ENCODE measurements at regions not wholly inside any gene's neighbourhood (a gene's known extent, or its start where the extent isn't known, plus 50 kb on each side); places are given as distances from the start of the nearest gene placed in this dataset.

- TF ChIP-seq CTCF (IDR thresholded peaks at IDR 0.05): no peak
- no peak for TF ChIP-seq FOSL2 (IDR thresholded peaks at IDR 0.05; ENCODE audit: borderline replicate concordance, low read depth)
- no peak for TF ChIP-seq RFX5 (IDR thresholded peaks at IDR 0.05; ENCODE audit: low read length)
- TF ChIP-seq RCOR1 (IDR thresholded peaks at IDR 0.05; ENCODE audit: low read length): no peak
- no peak for TF ChIP-seq SIN3A (IDR thresholded peaks at IDR 0.05; ENCODE audit: borderline replicate concordance, low read depth, low read length)
Observed at GRCh38 chr6:103893141-103893581, 966.6 kb downstream of the HACE1 start.
